ENCODE measurements at regions not wholly inside any gene's neighbourhood (a gene's known extent, or its start where the extent isn't known, plus 50 kb on each side); places are given as distances from the start of the nearest gene placed in this dataset.
"Not testable (repeated sequence)": the region's sequence is repeated elsewhere in the genome, so short reads cannot be mapped to it uniquely, and the experiment has no call there.

DNA sequence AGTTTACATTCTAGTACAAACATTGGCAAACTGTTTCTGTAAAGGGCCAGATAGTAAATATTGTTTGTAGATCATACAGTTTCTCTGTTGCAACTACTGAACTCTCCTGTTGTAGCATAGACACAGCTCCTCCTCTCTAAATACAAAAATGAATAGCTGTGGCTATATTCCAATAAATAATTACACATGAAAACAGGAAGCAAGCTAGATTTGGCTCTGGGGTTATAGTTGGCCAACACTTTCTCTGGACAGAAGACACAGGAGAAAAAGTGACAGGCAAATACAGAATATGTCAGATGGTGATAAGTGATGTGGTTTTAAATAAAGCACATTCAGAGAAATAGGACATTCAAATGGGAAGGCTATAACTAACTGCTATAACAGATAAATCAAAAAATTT lies 957.0 kb downstream of the LTN1 start:
- not testable (repeated sequence) for TF ChIP-seq EZH2 (IDR thresholded peaks at IDR 0.05; ENCODE audit: insufficient read depth, low read length)
- TF ChIP-seq, protein P1, sequence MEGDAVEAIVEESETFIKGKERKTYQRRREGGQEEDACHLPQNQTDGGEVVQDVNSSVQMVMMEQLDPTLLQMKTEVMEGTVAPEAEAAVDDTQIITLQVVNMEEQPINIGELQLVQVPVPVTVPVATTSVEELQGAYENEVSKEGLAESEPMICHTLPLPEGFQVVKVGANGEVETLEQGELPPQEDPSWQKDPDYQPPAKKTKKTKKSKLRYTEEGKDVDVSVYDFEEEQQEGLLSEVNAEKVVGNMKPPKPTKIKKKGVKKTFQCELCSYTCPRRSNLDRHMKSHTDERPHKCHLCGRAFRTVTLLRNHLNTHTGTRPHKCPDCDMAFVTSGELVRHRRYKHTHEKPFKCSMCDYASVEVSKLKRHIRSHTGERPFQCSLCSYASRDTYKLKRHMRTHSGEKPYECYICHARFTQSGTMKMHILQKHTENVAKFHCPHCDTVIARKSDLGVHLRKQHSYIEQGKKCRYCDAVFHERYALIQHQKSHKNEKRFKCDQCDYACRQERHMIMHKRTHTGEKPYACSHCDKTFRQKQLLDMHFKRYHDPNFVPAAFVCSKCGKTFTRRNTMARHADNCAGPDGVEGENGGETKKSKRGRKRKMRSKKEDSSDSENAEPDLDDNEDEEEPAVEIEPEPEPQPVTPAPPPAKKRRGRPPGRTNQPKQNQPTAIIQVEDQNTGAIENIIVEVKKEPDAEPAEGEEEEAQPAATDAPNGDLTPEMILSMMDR (IDR thresholded peaks at IDR 0.05; ENCODE audit: insufficient read depth, low read depth, low read length) = not testable (repeated sequence)
